Right atrium auricular region (tissue), 2 donors: ENCODE measurements at regions not wholly inside any gene's neighbourhood (a gene's known extent, or its start where the extent isn't known, plus 50 kb on each side); places are given as distances from the start of the nearest gene placed in this dataset.

Experiments
- DNase-seq: peaks from one replicate; pipeline ENCODE4 v3.0.0-alpha.2; 2019; ENCODE audit warnings: low spot score
- H3K27ac ChIP-seq, 2 donors: fragments of 200-600 bp; sonication (generic); 1 replicate in 1 of 2; 2 replicates in 1 of 2; pipeline ENCODE4 v1.5.1; 2016 to 2019
- H3K27me3 ChIP-seq, 2 donors: fragments of 200-600 bp; sonication (generic); one replicate each; pipeline versions ENCODE4 v1.5.1 to v1.6.0; 2017 to 2019
- H3K36me3 ChIP-seq: fragments of 200-600 bp; sonication (generic); one replicate; pipeline ENCODE4 v1.5.1; 2016
- H3K4me1 ChIP-seq, 2 donors: fragments of 200-600 bp; sonication (generic); one replicate each; pipeline versions ENCODE4 v1.5.1 to v1.6.0; 2017 to 2019
- H3K4me3 ChIP-seq, 2 donors: fragments of 200-600 bp; sonication (generic); 1 replicate in 1 of 2; 2 replicates in 1 of 2; pipeline ENCODE4 v1.5.1; 2017 to 2019; ENCODE audit warnings: mild to moderate bottlenecking in 1 of 2, moderate library complexity in 1 of 2
- H3K9me3 ChIP-seq, 2 donors: fragments of 200-600 bp; sonication (generic); one replicate each; pipeline ENCODE4 v1.5.1; 2019
- TF ChIP-seq, protein P1 (sequence below), 2 donors: fragments of 200-600 bp; sonication (generic); IDR thresholded peaks; one replicate each; pipeline ENCODE4 v1.5.1; 2019; ENCODE audit warnings: antibody characterized with exemption in 2 of 2

DNA sequence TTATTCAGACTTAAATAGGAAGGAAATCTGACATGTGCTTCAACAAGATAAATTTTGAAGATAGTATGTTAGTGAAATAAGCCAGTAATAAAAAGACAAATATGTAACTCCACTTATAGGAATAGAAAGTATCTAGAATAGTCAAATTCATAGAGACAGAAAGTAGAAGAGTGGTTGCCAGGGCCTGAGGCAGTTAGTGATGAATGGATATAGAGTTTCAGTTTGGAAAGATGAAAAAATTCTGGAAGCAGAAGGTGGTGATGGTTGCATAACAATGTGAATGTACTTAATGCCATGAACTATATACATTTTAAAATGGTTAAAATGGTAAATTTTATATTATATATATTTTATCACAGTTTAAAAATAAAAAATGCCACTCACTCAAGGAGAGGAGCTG, 54.3 kb downstream of the HAND2 start:
- H3K4me3 ChIP-seq, result no peak overlapping the region
- DNase-seq, result no peak
- H3K36me3 ChIP-seq, result no peaks in the 10 kb centered on the region
- no peaks in the 10 kb centered on the region for H3K27me3 ChIP-seq
- H3K4me1 ChIP-seq, result no peaks in the 10 kb centered on the region
- no peak overlapping the region for H3K27ac ChIP-seq
- TF ChIP-seq, protein P1, sequence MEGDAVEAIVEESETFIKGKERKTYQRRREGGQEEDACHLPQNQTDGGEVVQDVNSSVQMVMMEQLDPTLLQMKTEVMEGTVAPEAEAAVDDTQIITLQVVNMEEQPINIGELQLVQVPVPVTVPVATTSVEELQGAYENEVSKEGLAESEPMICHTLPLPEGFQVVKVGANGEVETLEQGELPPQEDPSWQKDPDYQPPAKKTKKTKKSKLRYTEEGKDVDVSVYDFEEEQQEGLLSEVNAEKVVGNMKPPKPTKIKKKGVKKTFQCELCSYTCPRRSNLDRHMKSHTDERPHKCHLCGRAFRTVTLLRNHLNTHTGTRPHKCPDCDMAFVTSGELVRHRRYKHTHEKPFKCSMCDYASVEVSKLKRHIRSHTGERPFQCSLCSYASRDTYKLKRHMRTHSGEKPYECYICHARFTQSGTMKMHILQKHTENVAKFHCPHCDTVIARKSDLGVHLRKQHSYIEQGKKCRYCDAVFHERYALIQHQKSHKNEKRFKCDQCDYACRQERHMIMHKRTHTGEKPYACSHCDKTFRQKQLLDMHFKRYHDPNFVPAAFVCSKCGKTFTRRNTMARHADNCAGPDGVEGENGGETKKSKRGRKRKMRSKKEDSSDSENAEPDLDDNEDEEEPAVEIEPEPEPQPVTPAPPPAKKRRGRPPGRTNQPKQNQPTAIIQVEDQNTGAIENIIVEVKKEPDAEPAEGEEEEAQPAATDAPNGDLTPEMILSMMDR (IDR thresholded peaks at IDR 0.05), result no peak
- H3K9me3 ChIP-seq, result no peaks in the 10 kb centered on the region

DNA sequence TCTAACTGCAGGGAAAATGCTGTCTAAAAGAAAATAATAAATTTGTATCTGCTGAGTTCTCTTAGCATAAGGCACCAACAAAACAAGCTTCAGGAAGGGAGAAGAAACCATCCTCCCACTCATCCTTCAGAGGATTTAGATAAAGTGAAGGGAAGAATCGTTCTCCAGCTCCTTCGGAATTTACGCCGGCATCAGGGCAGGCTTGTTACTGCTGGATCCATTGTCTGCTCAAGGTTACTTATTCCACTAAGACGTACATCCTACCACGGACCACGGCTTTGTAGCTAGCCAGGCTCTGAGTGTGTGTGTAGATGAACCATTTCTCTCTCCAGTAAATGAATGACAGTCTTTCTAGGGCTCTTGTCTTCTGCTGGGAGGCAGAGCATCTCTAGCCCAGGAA, 60.4 kb downstream of the HAND2 start:
- Histone ChIP-seq H3K27me3 (no peaks in the 10 kb centered on the region), H3K4me1 (no peaks in the 10 kb centered on the region), H3K27ac (no peak overlapping the region), H3K36me3 (no peaks in the 10 kb centered on the region), H3K4me3 (no peak overlapping the region), H3K9me3 (no peaks in the 10 kb centered on the region)
- TF ChIP-seq, protein P1 (IDR thresholded peaks at IDR 0.05), result no peak
- DNase-seq, result no peak

DNA sequence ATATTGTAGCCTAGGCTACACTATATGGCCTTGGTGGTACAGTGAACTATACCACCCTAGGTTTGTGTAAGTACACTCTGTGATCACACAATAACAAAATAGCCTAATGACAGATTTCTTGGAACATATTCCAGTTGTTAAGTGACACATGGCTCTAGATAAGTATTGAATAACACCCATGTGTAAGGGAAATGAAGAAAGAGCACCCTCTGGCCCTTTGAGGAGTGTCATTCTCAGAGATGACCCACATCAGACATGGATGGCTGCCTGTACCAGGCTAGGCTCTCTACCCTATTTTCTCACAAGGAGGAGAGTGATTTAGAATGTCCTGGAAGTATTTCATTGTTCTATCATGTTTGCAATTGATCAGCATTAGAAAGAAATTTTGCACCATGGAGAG, 61.7 kb downstream of the HAND2 start:
- H3K27me3 ChIP-seq, result no peaks in the 10 kb centered on the region
- H3K36me3 ChIP-seq, result no peaks in the 10 kb centered on the region
- TF ChIP-seq, protein P1 (IDR thresholded peaks at IDR 0.05), result no peak
- no peak overlapping the region for H3K4me3 ChIP-seq
- no peaks in the 10 kb centered on the region for H3K9me3 ChIP-seq
- no peaks in the 10 kb centered on the region for H3K4me1 ChIP-seq
- DNase-seq, result no peak
- no peak overlapping the region for H3K27ac ChIP-seq

DNA sequence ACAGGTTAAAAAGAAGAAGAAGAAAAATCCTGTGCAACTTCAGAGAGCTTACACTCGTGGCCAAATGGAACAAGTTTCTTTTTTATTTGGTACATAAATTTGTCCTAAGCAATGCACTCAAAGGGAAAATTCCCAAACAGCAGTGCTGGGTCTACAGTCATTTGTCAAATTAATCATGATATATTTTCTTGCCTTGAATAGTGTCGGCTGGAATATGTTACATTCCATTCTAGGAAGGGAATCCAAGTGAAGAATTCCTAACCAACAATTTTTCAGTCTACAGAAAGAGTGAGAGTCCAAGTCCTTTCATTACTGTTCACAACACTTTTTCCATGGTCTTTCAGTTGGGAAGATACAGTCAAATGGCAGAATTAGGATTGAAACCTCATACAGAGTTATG, 63.9 kb downstream of the HAND2 start:
- TF ChIP-seq, protein P1 (IDR thresholded peaks at IDR 0.05), result no peak
- H3K27ac ChIP-seq, result no peak overlapping the region
- H3K4me1 ChIP-seq, result no peaks in the 10 kb centered on the region
- DNase-seq, result no peak
- no peak overlapping the region for H3K4me3 ChIP-seq
- H3K9me3 ChIP-seq, result no peaks in the 10 kb centered on the region
- H3K27me3 ChIP-seq, result no peaks in the 10 kb centered on the region
- no peaks in the 10 kb centered on the region for H3K36me3 ChIP-seq

DNA sequence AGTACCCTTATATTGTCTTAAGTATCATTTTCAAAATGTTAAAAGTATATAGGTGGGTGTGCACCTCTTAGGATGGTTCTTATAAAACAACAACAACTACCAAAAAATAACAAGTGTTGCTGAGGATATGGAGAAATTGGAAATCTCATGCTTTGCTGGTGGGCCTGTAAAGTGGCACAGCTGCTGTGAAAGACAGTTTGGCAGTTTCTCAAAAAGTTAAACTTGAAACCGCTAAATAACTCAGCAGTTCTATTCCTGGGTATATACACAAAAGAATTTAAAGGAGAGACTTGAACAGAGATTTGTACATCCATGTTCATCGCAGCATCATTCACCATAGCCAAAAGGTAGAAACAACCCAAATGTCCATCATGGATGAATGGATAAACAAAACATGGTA, 65.5 kb downstream of the HAND2 start:
- no peak overlapping the region for H3K27ac ChIP-seq
- no peaks in the 10 kb centered on the region for H3K9me3 ChIP-seq
- H3K4me3 ChIP-seq, result no peak overlapping the region
- no peaks in the 10 kb centered on the region for H3K4me1 ChIP-seq
- TF ChIP-seq, protein P1 (IDR thresholded peaks at IDR 0.05), result no peak
- H3K36me3 ChIP-seq, result no peaks in the 10 kb centered on the region
- no peak for DNase-seq
- no peaks in the 10 kb centered on the region for H3K27me3 ChIP-seq

DNA sequence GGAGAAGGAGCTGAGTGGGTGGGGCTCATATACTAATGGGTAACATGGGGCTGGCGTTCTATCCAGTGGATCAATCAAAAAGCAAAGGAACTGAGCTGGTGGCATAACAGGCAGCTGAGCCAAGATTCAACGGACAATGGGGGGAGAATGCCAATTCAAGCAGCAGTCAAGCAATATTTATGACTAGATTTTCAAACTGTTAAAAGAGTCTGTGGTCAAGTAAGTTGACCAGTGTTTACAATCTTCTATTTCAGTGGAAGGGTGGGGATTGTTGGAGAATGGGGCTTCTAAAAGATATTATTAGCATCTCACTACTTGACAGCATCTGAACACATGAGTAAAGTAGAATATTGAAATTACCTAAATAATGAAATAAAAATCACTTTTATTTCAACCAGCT, 64.9 kb upstream of the SCRG1 start:
- H3K36me3 ChIP-seq, result no peaks in the 10 kb centered on the region
- H3K4me1 ChIP-seq, result no peaks in the 10 kb centered on the region
- H3K27ac ChIP-seq, result no peak overlapping the region

More for the DNA sequence above, 64.9 kb upstream of the SCRG1 start:
- H3K27me3 ChIP-seq, result no peaks in the 10 kb centered on the region
- no peaks in the 10 kb centered on the region for H3K9me3 ChIP-seq
- DNase-seq, result no peak
- H3K4me3 ChIP-seq, result no peak overlapping the region
- TF ChIP-seq, protein P1 (IDR thresholded peaks at IDR 0.05), result no peak
